ENCODE measurements at regions not wholly inside any gene's neighbourhood (a gene's known extent, or its start where the extent isn't known, plus 50 kb on each side); places are given as distances from the start of the nearest gene placed in this dataset.

DNA sequence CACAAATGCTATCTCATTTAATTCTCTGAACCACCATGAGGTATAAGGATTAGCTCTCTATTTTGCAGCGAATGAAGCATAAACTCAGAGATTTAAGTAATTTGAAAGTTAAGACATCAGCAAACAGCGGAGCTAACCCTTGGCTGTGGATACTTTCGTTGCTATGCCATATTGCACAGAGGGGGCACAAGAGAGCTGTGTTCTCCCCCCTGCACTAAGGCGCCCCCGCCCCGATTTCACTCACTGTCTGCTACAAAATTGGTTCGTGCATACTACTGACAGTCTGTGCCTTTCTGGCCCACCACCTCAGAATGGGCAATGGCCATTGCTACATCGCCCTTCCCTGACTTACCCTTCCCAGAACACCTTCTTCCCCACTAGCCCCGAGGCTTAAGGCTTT lies 105.7 kb upstream of the OBI1 start:
- TF ChIP-seq, protein P1, sequence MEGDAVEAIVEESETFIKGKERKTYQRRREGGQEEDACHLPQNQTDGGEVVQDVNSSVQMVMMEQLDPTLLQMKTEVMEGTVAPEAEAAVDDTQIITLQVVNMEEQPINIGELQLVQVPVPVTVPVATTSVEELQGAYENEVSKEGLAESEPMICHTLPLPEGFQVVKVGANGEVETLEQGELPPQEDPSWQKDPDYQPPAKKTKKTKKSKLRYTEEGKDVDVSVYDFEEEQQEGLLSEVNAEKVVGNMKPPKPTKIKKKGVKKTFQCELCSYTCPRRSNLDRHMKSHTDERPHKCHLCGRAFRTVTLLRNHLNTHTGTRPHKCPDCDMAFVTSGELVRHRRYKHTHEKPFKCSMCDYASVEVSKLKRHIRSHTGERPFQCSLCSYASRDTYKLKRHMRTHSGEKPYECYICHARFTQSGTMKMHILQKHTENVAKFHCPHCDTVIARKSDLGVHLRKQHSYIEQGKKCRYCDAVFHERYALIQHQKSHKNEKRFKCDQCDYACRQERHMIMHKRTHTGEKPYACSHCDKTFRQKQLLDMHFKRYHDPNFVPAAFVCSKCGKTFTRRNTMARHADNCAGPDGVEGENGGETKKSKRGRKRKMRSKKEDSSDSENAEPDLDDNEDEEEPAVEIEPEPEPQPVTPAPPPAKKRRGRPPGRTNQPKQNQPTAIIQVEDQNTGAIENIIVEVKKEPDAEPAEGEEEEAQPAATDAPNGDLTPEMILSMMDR (conservative IDR thresholded peaks at IDR 0.05; ENCODE audit: low read depth, low read length): no peak
- no peak for DNase-seq (ENCODE audit: low read depth)
- H3K4me3 ChIP-seq (ENCODE audit: low read length): no peak overlapping the region

DNA sequence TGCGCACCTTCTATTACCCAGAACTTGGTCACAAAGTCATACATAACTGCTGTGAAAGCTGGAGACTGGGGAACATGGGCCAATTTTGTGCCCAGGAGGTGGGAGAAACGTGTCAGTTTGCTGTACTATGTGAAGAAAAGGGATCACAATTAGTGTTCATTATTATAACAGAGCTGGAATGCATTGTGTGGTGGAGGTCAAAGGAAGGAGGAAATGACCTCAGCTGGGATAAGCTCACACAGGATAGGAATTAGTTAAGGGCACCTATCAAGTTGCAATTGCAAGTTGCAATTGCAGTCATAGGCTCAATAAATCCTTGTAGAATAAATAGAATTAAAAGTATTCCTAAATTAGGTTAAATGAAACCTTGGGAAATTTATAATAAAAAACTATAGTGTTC lies 103.9 kb upstream of the OBI1 start:
- TF ChIP-seq, protein P1 (conservative IDR thresholded peaks at IDR 0.05; ENCODE audit: low read depth, low read length): no peak
- no peak overlapping the region for H3K4me3 ChIP-seq (ENCODE audit: low read length)
- DNase-seq (ENCODE audit: low read depth): no peak

DNA sequence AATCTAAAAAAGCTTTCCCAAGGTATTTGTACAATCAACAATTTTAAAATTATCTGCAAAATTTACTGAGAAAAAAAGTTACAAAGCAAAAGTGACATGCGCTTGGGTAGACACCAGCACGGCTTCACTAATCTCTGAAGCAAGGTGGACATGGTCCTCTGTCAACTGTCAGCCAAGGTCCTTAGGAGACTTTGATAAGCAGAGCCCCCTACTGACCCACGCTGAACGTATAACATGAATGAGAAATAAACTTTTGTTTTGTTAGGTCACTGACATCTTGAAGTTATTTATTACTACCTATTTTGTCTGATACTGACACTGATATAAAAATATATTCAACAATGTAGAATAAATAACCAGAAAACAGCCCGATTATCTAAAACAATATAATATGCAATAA lies 100.7 kb upstream of the OBI1 start:
- DNase-seq (ENCODE audit: low read depth): no peak
- no peak overlapping the region for H3K4me3 ChIP-seq (ENCODE audit: low read length)
- TF ChIP-seq, protein P1 (conservative IDR thresholded peaks at IDR 0.05; ENCODE audit: low read depth, low read length): no peak

DNA sequence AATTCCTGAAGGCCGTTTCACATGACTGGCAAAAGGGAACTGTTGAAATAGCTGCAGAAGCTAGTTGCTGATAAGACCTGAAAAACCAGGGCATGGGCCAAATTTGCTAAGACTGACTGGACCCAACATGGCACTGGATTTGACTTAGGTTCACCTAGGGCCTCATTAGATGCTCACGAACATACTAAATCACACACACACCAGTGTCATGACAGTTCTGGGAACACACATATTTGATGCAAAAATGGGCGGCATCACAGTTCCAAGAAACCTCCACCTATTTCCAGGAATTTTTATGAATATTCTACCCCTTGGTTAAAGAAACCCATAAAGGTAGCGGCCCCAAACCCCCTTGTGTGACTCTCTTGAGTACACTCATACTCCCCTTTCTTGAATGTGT lies 99.6 kb upstream of the OBI1 start:
- TF ChIP-seq, protein P1 (conservative IDR thresholded peaks at IDR 0.05; ENCODE audit: low read depth, low read length): no peak
- no peak for DNase-seq (ENCODE audit: low read depth)
- H3K4me3 ChIP-seq (ENCODE audit: low read length): no peak overlapping the region

DNA sequence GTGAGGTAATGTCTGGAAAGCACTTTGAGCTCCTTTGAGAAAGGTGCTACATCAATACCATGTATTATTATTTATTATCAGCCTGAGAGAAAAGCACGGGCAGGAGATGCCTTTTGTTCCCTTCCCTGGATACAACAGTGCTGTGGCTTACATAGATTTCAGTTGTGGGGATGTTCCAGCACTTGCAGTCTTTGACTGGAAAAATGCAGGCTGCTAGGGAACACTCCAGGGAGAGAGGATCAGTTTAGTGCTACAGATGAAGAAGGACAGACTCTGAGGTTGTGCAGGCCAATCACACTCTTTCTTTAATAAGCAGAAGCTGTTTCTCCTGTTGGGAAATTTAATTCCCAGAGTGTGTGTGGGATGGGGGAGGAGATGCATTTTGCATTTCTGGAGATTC lies 94.5 kb upstream of the OBI1 start:
- TF ChIP-seq, protein P1 (conservative IDR thresholded peaks at IDR 0.05; ENCODE audit: low read depth, low read length): no peak
- no peak overlapping the region for H3K4me3 ChIP-seq (ENCODE audit: low read length)
- no peak for DNase-seq (ENCODE audit: low read depth)

DNA sequence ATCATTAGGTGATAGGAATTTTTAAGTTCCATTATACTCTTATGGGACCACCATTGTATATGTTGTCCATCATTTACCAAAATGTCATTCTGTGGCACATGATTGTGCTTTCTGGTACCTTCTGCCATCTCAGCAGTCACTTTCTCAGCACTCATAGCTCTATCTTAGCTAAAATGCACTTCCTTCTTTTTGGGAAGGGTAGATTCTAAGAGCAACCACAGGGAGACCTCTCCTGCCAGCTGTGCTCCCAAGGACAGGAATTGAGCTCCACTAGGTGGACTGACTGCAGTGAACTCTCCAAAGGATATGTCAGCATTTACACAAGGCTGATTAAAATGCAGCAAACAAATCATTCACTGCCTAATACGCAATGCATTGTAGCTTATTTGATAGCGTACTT lies 91.8 kb upstream of the OBI1 start:
- DNase-seq (ENCODE audit: low read depth): no peak
- H3K4me3 ChIP-seq (ENCODE audit: low read length): no peak overlapping the region

DNA sequence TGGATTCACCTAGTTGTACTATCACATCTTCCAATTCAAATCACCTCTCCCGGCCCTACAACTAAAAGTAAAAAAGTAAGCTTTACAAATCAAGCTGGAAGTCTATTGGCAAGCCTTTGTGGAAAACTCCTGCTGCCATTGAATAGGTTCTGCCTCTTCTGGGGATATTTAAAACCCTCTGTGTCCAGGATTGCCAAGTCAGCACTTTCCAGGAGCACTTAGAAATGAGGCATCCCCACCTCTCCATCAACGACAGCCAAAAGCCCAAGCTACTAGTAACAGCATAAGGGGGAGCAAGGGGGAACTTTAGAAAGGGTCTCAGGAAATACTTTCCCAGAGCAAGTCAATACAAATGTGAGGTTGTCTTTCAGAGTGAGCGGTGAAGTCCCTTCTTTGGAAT lies 85.0 kb upstream of the OBI1 start:
- DNase-seq (ENCODE audit: low read depth): no peak
- no peak overlapping the region for H3K4me3 ChIP-seq (ENCODE audit: low read length)
- TF ChIP-seq, protein P1 (conservative IDR thresholded peaks at IDR 0.05; ENCODE audit: low read depth, low read length): no peak

More for the DNA sequence above, 91.8 kb upstream of the OBI1 start:
- TF ChIP-seq, protein P1 (conservative IDR thresholded peaks at IDR 0.05; ENCODE audit: low read depth, low read length): no peak

Measured in retinal pigment epithelial cell (primary cell).